ENCODE measurements at regions not wholly inside any gene's neighbourhood (a gene's known extent, or its start where the extent isn't known, plus 50 kb on each side); places are given as distances from the start of the nearest gene placed in this dataset.
A peak's percentile ranks its signal among the peaks of the same experiment; 100 is the strongest.
"Not testable (repeated sequence)": the region's sequence is repeated elsewhere in the genome, so short reads cannot be mapped to it uniquely, and the experiment has no call there.

GRCh38 chr2:89850881-89851582, 1159.6 kb downstream of the RPIA start:
- no peaks in the 10 kb centered on the region for H3K9me3 ChIP-seq (replicated peaks; ENCODE audit: control insufficient read depth, insufficient read depth, low read length)
- H3K4me1 ChIP-seq (ENCODE audit: control insufficient read depth, insufficient read depth, low read length) = no peaks in the 10 kb centered on the region
- 14% methylated on average over 4 of the region's 4 CpGs for WGBS (ENCODE audit: insufficient coverage, insufficient replicate concordance, low lambda C conversion rate, missing lambda C conversion rate)
- no peak overlapping the region for H2AFZ ChIP-seq (ENCODE audit: control insufficient read depth, low read depth, low read length)
- no TSS peak for BruUV-seq (replicated peaks)
- CTCF ChIA-PET = interaction anchor here (1.0 kb wide), 1 partner anchor 1020 kb away, joined by 3 read pairs; no protein-coding TSS in a partner anchor
- no peaks in the 10 kb centered on the region for H3K36me3 ChIP-seq (ENCODE audit: control insufficient read depth in 2 of 2, insufficient read depth in 2 of 2, low read length in 1 of 2)
- no peaks in the 10 kb centered on the region for H3K79me2 ChIP-seq (ENCODE audit: control insufficient read depth, insufficient read depth, low read length)
- DNase-seq (ENCODE audit: low read depth, low spot score) = no peak
- no peak overlapping the region for H3K9ac ChIP-seq (ENCODE audit: control insufficient read depth, insufficient read depth, low read length)
- no peak overlapping the region for H3K27ac ChIP-seq (ENCODE audit: control insufficient read depth, insufficient read depth)
- in situ Hi-C loops (cut with MboI) = no loop called here
- intact Hi-C loops (cut with micrococcal nuclease; ENCODE audit: unreplicated experiment) = no loop called here
- H3K4me2 ChIP-seq (ENCODE audit: control insufficient read depth, insufficient read depth) = no peak overlapping the region
- H4K20me1 ChIP-seq (ENCODE audit: control insufficient read depth, insufficient read depth) = no peaks in the 10 kb centered on the region
- SMC1A ChIA-PET (ENCODE audit: uncharacterized antibody, unreplicated experiment) = no interaction called here
- peaks cover 0 to 4% of the 10 kb centered on the region in 2 experiments; a peak in 3 of 4 replicates for H3K27me3 ChIP-seq (replicated peaks in 1 of 2; ENCODE audit: control insufficient read depth in 2 of 2, insufficient read depth in 2 of 2, low read length in 1 of 2)
- POLR2A ChIA-PET = no interaction called here
- no peak overlapping the region for H3K4me3 ChIP-seq
- no peak for TF ChIP-seq ESRRA (IDR thresholded peaks at IDR 0.05; ENCODE audit: low read length)
- RAD21 ChIA-PET (ENCODE audit: unreplicated experiment) = no interaction called here
- ATAC-seq = no peak
- FAIRE-seq = no peak

- ATAC-seq = no peak
- SMC1A ChIA-PET (ENCODE audit: uncharacterized antibody, unreplicated experiment) = no interaction called here
- WGBS (ENCODE audit: insufficient coverage, insufficient replicate concordance, low lambda C conversion rate, missing lambda C conversion rate) = 0% methylated on average over 1 of the region's 1 CpG
Measured at GRCh38 chr2:89851583-89851905, 1160.1 kb downstream of the RPIA start.

GRCh38 chr2:89853427-89853826, 1162.0 kb downstream of the RPIA start:
- H4K20me1 ChIP-seq (ENCODE audit: control insufficient read depth, insufficient read depth); BruUV-seq (replicated peaks); CTCF ChIA-PET; in situ Hi-C loops (cut with MboI); H3K9ac ChIP-seq (ENCODE audit: control insufficient read depth, insufficient read depth, low read length); H3K4me2 ChIP-seq (ENCODE audit: control insufficient read depth, insufficient read depth); RAD21 ChIA-PET (ENCODE audit: unreplicated experiment); H3K27me3 ChIP-seq (replicated peaks in 1 of 2; ENCODE audit: control insufficient read depth in 2 of 2, insufficient read depth in 2 of 2, low read length in 1 of 2); SMC1A ChIA-PET (ENCODE audit: uncharacterized antibody, unreplicated experiment); H3K79me2 ChIP-seq (ENCODE audit: control insufficient read depth, insufficient read depth, low read length); intact Hi-C loops (cut with micrococcal nuclease; ENCODE audit: unreplicated experiment); H3K27ac ChIP-seq (ENCODE audit: control insufficient read depth, insufficient read depth); DNase-seq (ENCODE audit: low read depth, low spot score); POLR2A ChIA-PET; H3K4me1 ChIP-seq (ENCODE audit: control insufficient read depth, insufficient read depth, low read length); H3K4me3 ChIP-seq; H3K36me3 ChIP-seq (ENCODE audit: control insufficient read depth in 2 of 2, insufficient read depth in 2 of 2, low read length in 1 of 2); ATAC-seq; H3K9me3 ChIP-seq (replicated peaks; ENCODE audit: control insufficient read depth, insufficient read depth, low read length); H2AFZ ChIP-seq (ENCODE audit: control insufficient read depth, low read depth, low read length); FAIRE-seq: not testable (repeated sequence)
- no CpG with 5 or more reads among the region's 1 CpG for WGBS (ENCODE audit: insufficient coverage, insufficient replicate concordance, low lambda C conversion rate, missing lambda C conversion rate)

More at GRCh38 chr2:89851583-89851905, 1160.1 kb downstream of the RPIA start:
- 0 out of 2 replicates have a peak, but pooled peaks have one; percentile 7 for TF ChIP-seq FOXK2 (IDR thresholded peaks at IDR 0.05)
- no peak for TF ChIP-seq ZNF24 (IDR thresholded peaks at IDR 0.05)
- TF ChIP-seq HSF1 (IDR thresholded peaks at IDR 0.05; ENCODE audit: low read depth, low read length) = no peak
- FAIRE-seq (no peak), DNase-seq (ENCODE audit: low read depth, low spot score) (no peak)
- Histone ChIP-seq H2AFZ (ENCODE audit: control insufficient read depth, low read depth, low read length) (no peak overlapping the region), H3K4me1 (ENCODE audit: control insufficient read depth, insufficient read depth, low read length) (no peaks in the 10 kb centered on the region), H3K4me2 (ENCODE audit: control insufficient read depth, insufficient read depth) (no peak overlapping the region), H4K20me1 (ENCODE audit: control insufficient read depth, insufficient read depth) (no peaks in the 10 kb centered on the region), H3K27ac (ENCODE audit: control insufficient read depth, insufficient read depth) (no peak overlapping the region), H3K27me3 (replicated peaks in 1 of 2; ENCODE audit: control insufficient read depth in 2 of 2, insufficient read depth in 2 of 2, low read length in 1 of 2) (peaks cover 0 to 4% of the 10 kb centered on the region in 2 experiments; a peak in 3 of 4 replicates), H3K79me2 (ENCODE audit: control insufficient read depth, insufficient read depth, low read length) (no peaks in the 10 kb centered on the region), H3K9ac (ENCODE audit: control insufficient read depth, insufficient read depth, low read length) (no peak overlapping the region), H3K36me3 (ENCODE audit: control insufficient read depth in 2 of 2, insufficient read depth in 2 of 2, low read length in 1 of 2) (no peaks in the 10 kb centered on the region), H3K4me3 (no peak overlapping the region), H3K9me3 (replicated peaks; ENCODE audit: control insufficient read depth, insufficient read depth, low read length) (no peaks in the 10 kb centered on the region)
- POLR2A ChIA-PET = no interaction called here
- RAD21 ChIA-PET (ENCODE audit: unreplicated experiment) = no interaction called here
- CTCF ChIA-PET = no interaction called here
- in situ Hi-C loops (cut with MboI) (no loop called here), intact Hi-C loops (cut with micrococcal nuclease; ENCODE audit: unreplicated experiment) (no loop called here)
- BruUV-seq (replicated peaks) = no TSS peak

All from GM12878 (cell line).